ENCODE measurements at regions not wholly inside any gene's neighbourhood (a gene's known extent, or its start where the extent isn't known, plus 50 kb on each side); places are given as distances from the start of the nearest gene placed in this dataset.

DNA sequence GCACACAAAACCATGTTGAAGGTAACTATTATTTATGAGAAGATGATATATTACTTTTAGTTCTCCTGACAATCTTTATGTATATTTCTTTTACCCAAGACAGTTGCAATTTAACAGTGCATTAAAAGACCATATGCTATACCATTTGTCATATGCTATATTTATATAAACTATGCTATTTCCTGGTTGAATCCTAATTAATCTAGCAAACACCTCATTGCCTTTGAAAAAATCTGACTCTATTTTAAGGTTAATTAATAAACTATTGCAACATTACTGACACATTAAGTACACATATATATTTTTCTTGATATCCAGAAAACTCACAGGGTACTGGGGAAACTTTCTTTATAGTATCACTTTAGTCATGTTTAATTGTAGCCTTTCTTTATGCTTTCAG lies 649.4 kb upstream of the PCDH20 start:
- H3K4me1 Mint-ChIP-seq (ENCODE audit: low read depth): no peaks in the 10 kb centered on the region
- H3K36me3 Mint-ChIP-seq (ENCODE audit: insufficient read depth): no peaks in the 10 kb centered on the region
- TF ChIP-seq CTCF (IDR thresholded peaks at IDR 0.05; ENCODE audit: unreplicated experiment): no peak
- H3K4me3 Mint-ChIP-seq (ENCODE audit: low read depth): no peak overlapping the region
- peaks cover 8% of the 10 kb centered on the region for H3K9me3 Mint-ChIP-seq (ENCODE audit: low read depth)
- no peaks in the 10 kb centered on the region for H3K27me3 Mint-ChIP-seq
- DNase-seq (ENCODE audit: low spot score, unreplicated experiment): no peak
- H3K27ac Mint-ChIP-seq: no peak overlapping the region

DNA sequence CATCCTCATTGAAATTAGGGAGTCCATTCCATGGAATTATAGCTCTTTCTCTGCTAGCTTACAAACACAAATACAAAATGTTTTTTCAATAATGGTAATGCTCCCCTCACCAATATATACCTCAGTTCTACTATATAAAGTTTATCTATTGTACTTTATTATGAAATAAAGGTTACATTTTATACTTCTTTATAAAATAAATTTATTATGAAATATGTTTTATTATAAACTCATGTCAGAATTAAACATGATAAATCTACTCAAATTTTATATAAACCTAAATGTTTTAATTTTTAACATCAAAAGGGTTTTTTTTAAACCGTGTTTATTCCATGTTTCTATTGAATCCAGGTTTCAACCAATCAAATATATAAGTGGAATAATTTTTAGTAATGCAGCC lies 646.1 kb upstream of the PCDH20 start:
- Mint-ChIP-seq H3K4me1 (ENCODE audit: low read depth) (peaks cover 6% of the 10 kb centered on the region), H3K4me3 (ENCODE audit: low read depth) (no peak overlapping the region), H3K27me3 (no peaks in the 10 kb centered on the region), H3K9me3 (ENCODE audit: low read depth) (peaks cover 8% of the 10 kb centered on the region), H3K27ac (no peak overlapping the region), H3K36me3 (ENCODE audit: insufficient read depth) (no peaks in the 10 kb centered on the region)
- DNase-seq (ENCODE audit: low spot score, unreplicated experiment): no peak
- TF ChIP-seq CTCF (IDR thresholded peaks at IDR 0.05; ENCODE audit: unreplicated experiment): no peak

GRCh38 chr13:62060570-62060969 lies 644.9 kb upstream of the PCDH20 start:
- H3K4me3 Mint-ChIP-seq (ENCODE audit: low read depth): no peak overlapping the region
- peaks cover 8% of the 10 kb centered on the region for H3K9me3 Mint-ChIP-seq (ENCODE audit: low read depth)
- no peak overlapping the region for H3K27ac Mint-ChIP-seq
- peaks cover 6% of the 10 kb centered on the region for H3K4me1 Mint-ChIP-seq (ENCODE audit: low read depth)
- TF ChIP-seq CTCF (IDR thresholded peaks at IDR 0.05; ENCODE audit: unreplicated experiment): no peak
- H3K27me3 Mint-ChIP-seq: no peaks in the 10 kb centered on the region
- no peaks in the 10 kb centered on the region for H3K36me3 Mint-ChIP-seq (ENCODE audit: insufficient read depth)
- DNase-seq (ENCODE audit: low spot score, unreplicated experiment): no peak

- Mint-ChIP-seq H3K27me3 (no peaks in the 10 kb centered on the region), H3K4me3 (ENCODE audit: low read depth) (no peak overlapping the region), H3K9me3 (ENCODE audit: low read depth) (no peaks in the 10 kb centered on the region), H3K36me3 (ENCODE audit: insufficient read depth) (no peaks in the 10 kb centered on the region), H3K27ac (no peak overlapping the region), H3K4me1 (ENCODE audit: low read depth) (peaks cover 6% of the 10 kb centered on the region)
- DNase-seq (ENCODE audit: low spot score, unreplicated experiment): no peak
- no peak for TF ChIP-seq CTCF (IDR thresholded peaks at IDR 0.05; ENCODE audit: unreplicated experiment)
These were observed 641.6 kb upstream of the PCDH20 start for GRCh38 chr13:62057286-62057685.

- Mint-ChIP-seq H3K9me3 (ENCODE audit: low read depth) (peaks cover 8% of the 10 kb centered on the region), H3K27me3 (no peaks in the 10 kb centered on the region), H3K27ac (no peak overlapping the region), H3K36me3 (ENCODE audit: insufficient read depth) (no peaks in the 10 kb centered on the region), H3K4me3 (ENCODE audit: low read depth) (no peak overlapping the region), H3K4me1 (ENCODE audit: low read depth) (no peaks in the 10 kb centered on the region)
- DNase-seq (ENCODE audit: low spot score, unreplicated experiment): no peak
- no peak for TF ChIP-seq CTCF (IDR thresholded peaks at IDR 0.05; ENCODE audit: unreplicated experiment)
These were observed 634.3 kb upstream of the PCDH20 start for GRCh38 chr13:62049992-62050391.
